SJCRH30 (cell line): ENCODE measurements at regions not wholly inside any gene's neighbourhood (a gene's known extent, or its start where the extent isn't known, plus 50 kb on each side); places are given as distances from the start of the nearest gene placed in this dataset.

ENCODE experiments used
- DNase-seq, 2 experiments: peaks; one replicate each; pipeline ENCODE4 v3.0.0-alpha.2; 2015 to 2020
- H3K27ac ChIP-seq: fragments of 250-450 bp; sonication (Bioruptor Pico); 2 replicates; pipeline ENCODE4 v1.5.1; 2020; ENCODE audit warnings: mild to moderate bottlenecking, moderate library complexity
- H3K27me3 ChIP-seq: fragments of 250-450 bp; sonication (Bioruptor Pico); 2 replicates; pipeline ENCODE4 v1.5.1; 2020; ENCODE audit warnings: mild to moderate bottlenecking, moderate library complexity
- H3K36me3 ChIP-seq: fragments of 250-450 bp; sonication (Bioruptor Pico); 2 replicates; pipeline ENCODE4 v1.5.1; 2020; ENCODE audit warnings: mild to moderate bottlenecking, moderate library complexity
- H3K4me1 ChIP-seq: fragments of 250-450 bp; sonication (Bioruptor Pico); 2 replicates; pipeline ENCODE4 v1.5.1; 2020; ENCODE audit warnings: mild to moderate bottlenecking, moderate library complexity
- H3K4me3 ChIP-seq: fragments of 250-450 bp; sonication (Bioruptor Pico); 2 replicates; pipeline ENCODE4 v1.5.1; 2020; ENCODE audit warnings: mild to moderate bottlenecking, moderate library complexity
- H3K9me3 ChIP-seq: fragments of 250-450 bp; sonication (Bioruptor Pico); replicated peaks from 2 replicates; pipeline ENCODE4 v1.5.1; 2020; ENCODE audit warnings: mild to moderate bottlenecking, moderate library complexity

DNA sequence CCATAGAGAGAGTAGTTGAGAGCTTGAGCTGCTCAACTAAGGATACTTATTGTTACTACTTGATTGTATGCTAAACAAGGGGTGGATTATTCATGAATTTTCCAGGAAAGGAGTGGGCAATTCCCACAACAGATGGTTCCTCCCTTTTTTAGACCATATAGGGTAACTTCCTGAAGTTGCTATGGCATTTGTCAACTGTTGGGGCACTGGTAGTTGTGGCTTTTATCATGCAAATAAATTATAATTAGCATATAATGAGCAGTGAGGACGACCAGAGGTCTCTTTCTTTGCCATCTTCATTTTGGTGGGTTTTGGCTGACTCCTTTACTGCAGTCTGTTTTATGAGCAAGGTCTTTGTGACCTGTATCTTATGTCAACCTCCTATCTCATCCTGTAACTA lies 1403.5 kb upstream of the PABPC4L start:
- Histone ChIP-seq H3K4me3 (no peak overlapping the region), H3K4me1 (no peaks in the 10 kb centered on the region), H3K9me3 (no peaks in the 10 kb centered on the region), H3K36me3 (no peaks in the 10 kb centered on the region), H3K27ac (no peak overlapping the region), H3K27me3 (no peaks in the 10 kb centered on the region)
- DNase-seq, result no peak

DNA sequence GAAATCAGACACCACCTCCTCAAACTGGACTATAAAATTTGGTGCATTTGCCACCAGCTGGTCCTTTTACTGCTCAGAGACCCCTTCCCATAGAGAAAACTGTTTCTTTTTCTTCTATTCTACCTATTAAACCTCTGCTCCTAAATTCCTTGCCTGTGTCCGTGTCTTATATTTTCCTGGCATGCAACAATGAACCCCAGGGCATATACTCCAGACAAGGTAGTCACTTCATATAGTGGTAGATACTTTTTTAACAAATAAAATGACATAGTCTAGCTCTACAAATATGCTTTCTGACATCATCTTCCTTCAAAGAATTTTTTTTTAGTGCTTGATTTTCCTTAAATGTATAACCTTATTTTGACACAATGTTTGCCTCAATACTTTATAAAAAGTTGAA lies 1402.9 kb upstream of the PABPC4L start:
- H3K27me3 ChIP-seq, result no peaks in the 10 kb centered on the region

DNA sequence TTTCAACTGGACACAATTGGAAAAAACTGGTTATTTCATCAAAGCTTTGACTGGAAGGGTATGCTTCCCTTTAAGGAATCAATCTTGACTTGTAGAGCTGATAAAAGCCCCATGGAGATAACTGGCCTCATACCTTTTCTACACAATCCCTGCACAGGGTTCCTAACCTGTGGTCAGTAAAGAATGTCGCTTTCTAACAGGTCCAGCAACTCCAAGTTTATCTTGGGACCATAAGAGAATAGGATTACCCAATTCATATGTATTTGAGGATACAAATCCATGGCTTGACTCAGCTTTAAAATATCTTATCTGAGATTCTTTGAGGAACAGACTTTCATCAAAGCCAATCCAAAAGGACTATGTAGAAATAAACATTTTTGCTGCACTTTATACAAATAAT lies 1399.8 kb upstream of the PABPC4L start:
- no peak for DNase-seq
- H3K27me3 ChIP-seq, result no peaks in the 10 kb centered on the region
- no peak overlapping the region for H3K4me3 ChIP-seq
- no peaks in the 10 kb centered on the region for H3K36me3 ChIP-seq
- H3K4me1 ChIP-seq, result no peaks in the 10 kb centered on the region
- no peak overlapping the region for H3K27ac ChIP-seq
- H3K9me3 ChIP-seq, result no peaks in the 10 kb centered on the region

More for the DNA sequence above, 1402.9 kb upstream of the PABPC4L start:
- H3K27ac ChIP-seq, result no peak overlapping the region
- DNase-seq, result no peak
- H3K4me3 ChIP-seq, result no peak overlapping the region
- no peaks in the 10 kb centered on the region for H3K4me1 ChIP-seq
- H3K9me3 ChIP-seq, result no peaks in the 10 kb centered on the region
- no peaks in the 10 kb centered on the region for H3K36me3 ChIP-seq

DNA sequence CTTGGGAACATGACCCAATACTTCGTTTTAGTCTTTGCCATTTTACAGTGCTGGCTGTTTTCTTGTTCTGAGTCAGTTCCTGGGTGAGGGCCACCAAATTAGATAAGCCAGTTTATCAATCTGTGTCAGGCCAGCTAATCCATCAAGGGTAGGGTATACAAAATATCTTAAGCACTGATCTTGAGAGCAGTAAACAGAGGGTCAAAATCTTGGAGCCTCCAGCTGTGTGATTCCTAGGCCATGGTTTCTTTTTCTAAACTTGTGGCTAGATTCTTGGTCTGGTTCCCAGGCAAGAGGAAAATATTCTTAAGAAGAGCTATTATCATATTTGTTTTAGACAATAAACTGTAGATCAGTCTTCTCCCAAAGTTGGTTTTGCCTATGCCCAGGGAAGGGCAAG lies 1396.6 kb upstream of the PABPC4L start:
- Histone ChIP-seq H3K4me3 (no peak overlapping the region), H3K9me3 (no peaks in the 10 kb centered on the region), H3K36me3 (no peaks in the 10 kb centered on the region), H3K27ac (no peak overlapping the region), H3K27me3 (no peaks in the 10 kb centered on the region), H3K4me1 (no peaks in the 10 kb centered on the region)
- no peak for DNase-seq

DNA sequence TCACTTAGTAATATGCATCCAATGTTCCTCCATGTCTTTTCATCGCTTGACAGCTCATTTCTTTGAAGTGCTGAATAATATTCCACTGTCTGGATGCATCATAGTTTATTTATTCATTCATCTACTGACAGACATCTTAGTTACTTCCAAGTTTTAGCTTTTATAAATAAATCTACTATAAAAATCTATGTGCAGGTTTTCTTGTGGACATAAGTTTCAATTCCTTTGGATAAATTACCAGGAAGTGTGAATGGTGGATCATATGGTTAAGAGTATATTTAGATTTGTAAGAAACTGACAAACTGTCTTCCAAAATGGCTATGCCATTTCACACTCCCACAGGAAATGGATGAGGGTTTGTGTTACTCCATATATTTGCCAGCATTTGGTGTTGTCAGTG lies 1392.9 kb upstream of the PABPC4L start:
- Histone ChIP-seq H3K27ac (no peak overlapping the region), H3K9me3 (no peaks in the 10 kb centered on the region), H3K36me3 (no peaks in the 10 kb centered on the region), H3K27me3 (no peaks in the 10 kb centered on the region), H3K4me1 (no peaks in the 10 kb centered on the region), H3K4me3 (no peak overlapping the region)
- DNase-seq, result no peak

DNA sequence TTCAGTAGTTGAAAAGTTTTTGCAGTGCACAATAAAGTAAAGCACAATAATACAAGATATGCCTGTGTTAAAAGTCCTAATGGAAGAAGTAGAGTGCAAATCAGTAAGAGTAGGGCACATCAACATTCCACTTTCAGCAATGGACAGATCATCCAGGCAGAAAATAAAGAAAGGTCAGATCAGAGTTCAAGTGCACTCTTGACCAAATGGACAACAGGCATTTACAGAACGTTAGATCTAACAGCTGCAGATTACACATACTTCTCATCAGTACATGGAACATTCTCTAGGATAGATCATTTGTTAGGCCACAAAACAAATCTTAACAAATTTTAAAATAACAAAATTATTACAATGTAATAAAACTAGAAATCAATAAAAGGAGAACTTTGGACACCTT lies 1373.5 kb upstream of the PABPC4L start:
- no peaks in the 10 kb centered on the region for H3K36me3 ChIP-seq
- H3K27me3 ChIP-seq, result no peaks in the 10 kb centered on the region
- no peaks in the 10 kb centered on the region for H3K4me1 ChIP-seq
- no peak for DNase-seq
- no peak overlapping the region for H3K4me3 ChIP-seq
- H3K27ac ChIP-seq, result no peak overlapping the region
- H3K9me3 ChIP-seq, result no peaks in the 10 kb centered on the region

DNA sequence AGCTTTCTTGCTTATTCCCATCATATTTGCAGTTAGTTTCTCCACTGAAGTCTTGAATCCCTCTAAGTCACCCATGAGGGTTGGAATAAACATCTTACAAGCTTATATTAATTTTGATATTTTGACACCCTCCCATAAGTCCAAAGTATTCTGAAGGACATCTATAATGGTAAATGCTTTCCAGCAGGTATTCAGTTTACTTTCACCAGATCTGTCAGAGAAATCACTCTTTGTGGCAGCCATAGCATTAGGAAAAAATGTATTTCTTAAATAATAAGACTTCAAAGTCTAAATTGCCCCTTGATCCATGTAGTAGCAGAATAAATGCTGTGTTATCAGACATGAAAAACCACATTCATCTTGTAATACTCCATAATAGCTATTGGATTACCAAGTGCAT lies 1371.7 kb upstream of the PABPC4L start:
- Histone ChIP-seq H3K9me3 (no peaks in the 10 kb centered on the region), H3K4me1 (no peaks in the 10 kb centered on the region), H3K27ac (no peak overlapping the region), H3K27me3 (no peaks in the 10 kb centered on the region), H3K4me3 (no peak overlapping the region), H3K36me3 (no peaks in the 10 kb centered on the region)
- no peak for DNase-seq

DNA sequence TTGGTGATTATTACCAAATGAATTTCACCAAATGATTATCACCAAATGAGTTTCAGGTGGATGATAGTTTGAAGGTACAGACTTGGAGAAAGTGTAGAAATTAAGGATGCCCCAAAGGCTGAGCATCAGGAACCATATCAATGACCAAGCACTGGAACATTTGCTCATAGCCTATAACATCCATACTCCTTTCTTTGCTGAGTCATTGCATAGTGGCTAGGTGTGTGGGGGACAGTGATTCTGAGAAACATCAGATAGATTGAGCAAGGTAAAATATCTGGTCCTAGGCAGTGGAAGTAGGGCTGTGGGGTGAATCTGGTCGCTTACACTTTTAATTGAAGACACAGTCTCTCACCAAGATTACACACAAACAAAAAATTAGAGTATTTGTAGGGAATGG lies 1362.5 kb upstream of the PABPC4L start:
- no peak for DNase-seq
- Histone ChIP-seq H3K4me1 (no peaks in the 10 kb centered on the region), H3K27me3 (no peaks in the 10 kb centered on the region), H3K4me3 (no peak overlapping the region), H3K9me3 (no peaks in the 10 kb centered on the region), H3K36me3 (no peaks in the 10 kb centered on the region), H3K27ac (no peak overlapping the region)

DNA sequence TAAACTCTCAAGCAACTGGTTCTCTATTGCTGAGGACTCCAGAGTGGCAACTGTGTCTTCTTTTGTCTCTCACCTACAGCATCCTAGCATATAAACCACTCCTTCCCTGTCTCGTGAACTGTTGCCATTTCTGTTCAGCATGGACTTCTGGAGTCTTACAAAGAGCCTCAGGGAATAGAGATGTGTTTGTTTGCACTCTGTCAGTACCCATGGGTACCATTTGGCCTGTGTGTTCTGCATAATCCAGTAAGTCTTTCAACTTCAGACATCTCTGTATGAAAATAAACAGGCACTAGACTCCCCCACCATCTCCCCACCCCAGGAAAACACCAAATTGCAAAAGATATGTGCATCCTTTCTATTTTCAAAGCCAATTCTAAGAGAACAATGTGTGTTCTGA lies 1351.6 kb upstream of the PABPC4L start:
- Histone ChIP-seq H3K4me3 (no peak overlapping the region), H3K4me1 (no peaks in the 10 kb centered on the region), H3K36me3 (no peaks in the 10 kb centered on the region), H3K9me3 (no peaks in the 10 kb centered on the region), H3K27me3 (no peaks in the 10 kb centered on the region), H3K27ac (no peak overlapping the region)
- DNase-seq, result no peak

DNA sequence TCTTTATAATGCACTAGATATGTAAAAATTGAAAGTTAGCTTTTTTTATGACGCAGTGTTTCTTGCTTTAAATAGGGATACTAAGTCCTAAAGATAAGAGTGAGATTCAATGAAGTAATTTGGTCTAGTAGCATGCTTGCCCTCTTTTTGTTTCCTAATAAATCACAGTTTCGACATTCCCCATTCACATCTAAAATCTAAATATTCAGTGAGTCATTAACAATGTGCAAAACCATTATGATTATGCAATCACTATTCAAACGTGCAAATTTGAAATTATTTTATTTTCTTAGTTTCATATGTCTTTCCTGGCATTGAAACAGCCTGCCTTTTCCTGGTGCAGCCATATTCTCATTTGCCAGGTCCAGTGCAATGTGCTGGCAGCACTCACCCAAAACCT lies 1350.5 kb upstream of the PABPC4L start:
- Histone ChIP-seq H3K36me3 (no peaks in the 10 kb centered on the region), H3K27ac (no peak overlapping the region), H3K27me3 (no peaks in the 10 kb centered on the region), H3K4me3 (no peak overlapping the region), H3K4me1 (no peaks in the 10 kb centered on the region), H3K9me3 (no peaks in the 10 kb centered on the region)
- no peak for DNase-seq

DNA sequence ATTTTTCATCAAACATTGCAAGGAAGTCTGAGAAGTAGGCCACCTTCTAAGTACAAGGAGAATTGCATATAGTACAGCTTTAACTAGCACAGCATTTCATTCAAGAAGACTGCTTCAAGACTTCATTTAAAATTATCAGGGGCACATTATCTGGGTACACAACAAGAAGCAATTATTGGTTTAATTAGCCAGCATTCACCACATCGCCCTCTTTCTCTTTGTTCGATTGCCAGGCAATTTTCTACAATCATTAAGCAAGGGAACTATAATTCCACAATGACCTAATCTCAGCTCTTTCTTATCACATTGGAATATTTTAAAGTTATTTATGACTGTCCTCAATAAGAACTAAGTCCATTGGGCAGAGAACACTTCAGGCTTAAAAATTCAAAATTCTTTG lies 1347.1 kb upstream of the PABPC4L start:
- Histone ChIP-seq H3K4me3 (no peak overlapping the region), H3K9me3 (no peaks in the 10 kb centered on the region), H3K4me1 (no peaks in the 10 kb centered on the region), H3K27ac (no peak overlapping the region), H3K27me3 (no peaks in the 10 kb centered on the region), H3K36me3 (no peaks in the 10 kb centered on the region)
- DNase-seq, result no peak

DNA sequence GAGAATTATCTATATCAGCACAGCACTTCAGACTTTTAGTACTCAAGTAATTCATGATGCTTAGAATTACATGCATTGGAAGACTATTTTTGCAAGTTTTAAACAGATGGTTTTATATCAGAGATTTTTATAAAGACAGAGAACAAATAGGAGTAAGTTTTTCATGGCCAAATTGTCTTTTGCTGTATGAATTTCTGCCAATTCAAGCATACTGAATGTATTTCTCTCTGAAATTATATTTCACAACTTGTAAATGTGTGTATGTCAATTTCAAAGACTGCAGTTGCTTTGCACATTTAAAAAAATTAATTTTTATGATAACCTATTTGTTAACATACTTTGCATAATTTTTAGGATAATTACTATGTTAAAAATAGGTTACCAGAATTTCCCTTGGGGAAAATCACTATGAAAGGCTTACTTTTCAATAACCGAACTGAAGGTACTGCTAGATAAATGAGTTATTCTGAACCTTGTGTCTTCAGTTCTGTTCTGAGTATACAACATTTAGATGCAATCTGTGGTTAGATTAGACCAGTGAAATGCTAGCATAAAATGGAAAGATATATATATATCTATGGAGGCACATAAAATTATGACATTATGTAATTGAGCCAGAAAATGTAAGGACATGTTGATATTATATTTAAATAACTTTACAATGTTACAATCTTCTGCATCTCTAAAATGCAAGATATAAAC lies 1344.2 kb upstream of the PABPC4L start:
- no peak overlapping the region for H3K4me3 ChIP-seq
- no peaks in the 10 kb centered on the region for H3K36me3 ChIP-seq
- no peaks in the 10 kb centered on the region for H3K4me1 ChIP-seq
- H3K27me3 ChIP-seq, result no peaks in the 10 kb centered on the region
- no peak overlapping the region for H3K27ac ChIP-seq
- H3K9me3 ChIP-seq, result no peaks in the 10 kb centered on the region
- no peak for DNase-seq

DNA sequence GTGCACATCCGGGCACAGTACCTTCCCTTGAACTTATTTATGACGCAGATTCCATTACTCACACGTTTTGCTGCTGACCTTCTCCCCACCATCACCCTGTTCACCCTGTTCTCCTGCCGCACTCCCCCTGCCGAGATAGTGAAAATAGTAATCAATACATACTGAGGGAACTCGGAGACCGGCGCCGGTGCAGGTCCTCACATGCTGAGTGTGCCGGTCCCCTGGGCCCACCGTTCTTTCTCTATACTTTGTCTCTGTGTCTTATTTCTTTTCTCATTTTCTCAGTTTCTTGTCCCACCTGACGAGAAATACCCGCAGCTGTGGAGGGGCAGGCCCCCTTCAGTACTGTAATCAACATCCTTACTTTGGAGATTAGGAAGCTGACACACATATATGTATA lies 1337.1 kb upstream of the PABPC4L start:
- H3K9me3 ChIP-seq, result no peaks in the 10 kb centered on the region
- no peak for DNase-seq
- no peaks in the 10 kb centered on the region for H3K4me1 ChIP-seq
- H3K27ac ChIP-seq, result no peak overlapping the region
- no peaks in the 10 kb centered on the region for H3K36me3 ChIP-seq
- no peak overlapping the region for H3K4me3 ChIP-seq
- H3K27me3 ChIP-seq, result no peaks in the 10 kb centered on the region

DNA sequence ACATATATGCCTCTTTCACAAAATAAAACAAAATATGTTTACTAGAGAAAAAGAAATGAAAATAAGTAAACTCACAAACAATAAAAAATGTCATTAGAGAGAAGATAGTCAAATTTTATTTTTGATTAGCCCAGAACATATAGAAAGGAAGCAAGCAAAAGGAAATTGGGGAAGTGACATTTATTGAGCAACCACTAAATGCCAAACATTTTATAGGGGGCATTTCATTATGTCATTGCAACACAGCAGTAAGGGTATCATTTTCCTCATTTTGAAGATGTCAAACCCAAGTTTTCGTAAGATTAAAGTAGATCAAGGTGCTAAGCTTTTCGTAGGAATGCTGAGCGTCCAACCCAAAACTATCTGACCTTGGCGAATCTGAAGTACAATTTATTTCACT lies 1331.5 kb upstream of the PABPC4L start:
- no peak overlapping the region for H3K4me3 ChIP-seq
- H3K36me3 ChIP-seq, result no peaks in the 10 kb centered on the region
- DNase-seq, result no peak
- H3K4me1 ChIP-seq, result no peaks in the 10 kb centered on the region
- H3K27ac ChIP-seq, result no peak overlapping the region
- no peaks in the 10 kb centered on the region for H3K27me3 ChIP-seq
- H3K9me3 ChIP-seq, result no peaks in the 10 kb centered on the region

DNA sequence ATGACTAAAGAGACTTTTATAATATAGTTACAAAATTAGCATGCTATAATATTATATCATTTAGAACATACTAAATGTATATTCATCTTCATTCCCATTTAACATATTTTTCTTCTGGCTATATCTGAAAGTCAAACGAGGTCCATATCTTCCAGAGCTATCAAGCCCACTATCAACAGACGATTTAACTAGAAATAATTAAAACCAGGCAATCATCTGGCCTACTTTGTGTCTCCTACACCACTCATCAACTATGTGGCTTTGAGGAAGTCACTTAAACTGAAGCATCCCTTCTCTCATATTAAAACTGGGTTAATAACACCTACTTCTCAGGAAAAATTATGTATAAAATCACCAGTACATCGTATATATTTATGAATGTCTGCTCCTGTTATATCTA lies 1330.5 kb upstream of the PABPC4L start:
- no peaks in the 10 kb centered on the region for H3K27me3 ChIP-seq
- no peaks in the 10 kb centered on the region for H3K36me3 ChIP-seq
- no peaks in the 10 kb centered on the region for H3K9me3 ChIP-seq
- no peak overlapping the region for H3K27ac ChIP-seq
- no peak for DNase-seq
- no peaks in the 10 kb centered on the region for H3K4me1 ChIP-seq
- H3K4me3 ChIP-seq, result no peak overlapping the region

DNA sequence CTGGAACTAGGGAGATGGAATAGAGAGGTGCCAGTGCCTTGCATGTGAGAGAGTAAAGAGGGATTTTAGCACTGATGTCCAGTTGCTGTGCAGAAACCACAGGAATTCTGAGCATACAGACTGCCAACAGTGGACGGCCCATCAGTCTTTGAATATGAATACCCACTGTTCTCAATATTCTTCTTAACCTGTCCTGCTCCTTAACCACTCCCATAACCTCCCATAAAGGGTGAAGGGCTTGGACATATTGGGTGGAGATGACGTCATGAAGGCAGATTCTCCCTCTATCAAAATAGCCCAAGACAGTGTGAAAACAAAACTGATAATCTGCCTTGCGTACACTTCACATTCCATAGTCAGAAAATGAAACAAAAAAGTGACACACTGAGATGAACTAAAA lies 1313.7 kb upstream of the PABPC4L start:
- peak; percentile 30 to 60 for DNase-seq

More for the DNA sequence above, 1313.7 kb upstream of the PABPC4L start:
- Histone ChIP-seq H3K27me3 (no peaks in the 10 kb centered on the region), H3K4me3 (no peak overlapping the region), H3K9me3 (no peaks in the 10 kb centered on the region), H3K36me3 (no peaks in the 10 kb centered on the region), H3K4me1 (no peaks in the 10 kb centered on the region), H3K27ac (no peak overlapping the region)
